HEK293T (cell line): ENCODE measurements at regions not wholly inside any gene's neighbourhood (a gene's known extent, or its start where the extent isn't known, plus 50 kb on each side); places are given as distances from the start of the nearest gene placed in this dataset.

Source experiments
- CTBP1 ChIP-seq: fragments of 450-650 bp; IDR thresholded peaks from 2 replicates; pipeline ENCODE4 v1.6.1; 2016; ENCODE audit warnings: borderline replicate concordance
- ELF4 ChIP-seq: fragments of 450-650 bp; IDR thresholded peaks from 2 replicates; pipeline ENCODE4 v1.6.1; 2017; ENCODE audit warnings: antibody characterized with exemption
- FOXA1 ChIP-seq: fragments of 450-650 bp; IDR thresholded peaks from 2 replicates; pipeline ENCODE4 v1.6.1; 2016; ENCODE audit warnings: mild to moderate bottlenecking
- FOXK2 ChIP-seq: fragments of 450-650 bp; IDR thresholded peaks from 2 replicates; pipeline ENCODE4 v1.6.1; 2016; ENCODE audit warnings: mild to moderate bottlenecking
- SUZ12 ChIP-seq: fragments of 450-650 bp; IDR thresholded peaks from 2 replicates; pipeline ENCODE4 v1.6.1; 2016; ENCODE audit warnings: mild to moderate bottlenecking
- TARDBP ChIP-seq: fragments of 450-650 bp; IDR thresholded peaks from 2 replicates; pipeline ENCODE4 v1.6.1; 2016

DNA sequence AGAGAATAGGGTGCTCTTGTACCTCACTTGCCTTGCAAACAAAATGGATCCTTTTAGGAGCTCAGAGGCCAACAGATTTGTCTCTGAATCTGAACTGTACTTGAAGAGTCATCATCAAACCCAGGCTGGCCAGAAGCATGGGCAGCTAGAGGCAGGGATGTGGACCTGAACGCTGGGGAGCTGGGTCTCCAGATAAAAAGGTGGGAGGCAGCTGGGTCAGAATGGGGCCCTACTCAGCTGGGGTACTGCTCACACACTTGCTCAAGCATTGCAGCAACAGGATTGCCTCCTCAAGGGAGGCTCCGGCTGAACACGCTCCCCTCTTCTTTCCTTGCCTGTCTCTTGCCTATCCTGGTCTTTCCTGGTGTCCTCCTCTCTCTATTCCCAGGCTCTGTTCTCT is 57.3 kb upstream of the SIX3 start:
- TF ChIP-seq TARDBP: no peak
- no peak for TF ChIP-seq CTBP1
- TF ChIP-seq ELF4: no peak
- TF ChIP-seq SUZ12: no peak
- no peak for TF ChIP-seq FOXA1
- no peak for TF ChIP-seq FOXK2
